ENCODE measurements at regions not wholly inside any gene's neighbourhood (a gene's known extent, or its start where the extent isn't known, plus 50 kb on each side); places are given as distances from the start of the nearest gene placed in this dataset.

GRCh38 chr11:24226606-24227005, 270.2 kb upstream of the LUZP2 start:
- intact Hi-C loops (cut with DNase I; ENCODE audit: low total_unique reads), result no loop called here
- 91 to 95% methylated on average over 1 of the region's 1 CpG for WGBS, 2 donors

DNA sequence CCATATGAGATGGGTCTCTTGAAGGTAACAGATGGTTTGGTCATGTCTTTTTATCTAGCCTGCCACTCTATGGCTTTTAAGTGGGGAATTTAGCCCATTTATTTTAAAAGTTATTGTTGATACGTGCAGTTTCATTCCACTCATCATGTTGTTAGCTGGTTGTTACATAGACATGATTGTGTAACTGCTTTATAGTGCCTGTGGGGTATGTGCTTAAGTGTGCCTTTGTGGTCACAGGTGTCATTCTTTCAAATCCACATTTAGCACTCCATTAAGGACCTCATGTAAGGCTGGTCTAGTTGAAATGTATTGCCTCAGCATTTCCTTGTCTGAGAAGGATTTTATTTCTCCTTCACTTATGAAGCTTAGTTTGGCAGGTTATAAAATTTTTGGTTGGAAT, 263.8 kb upstream of the LUZP2 start:
- DNase-seq (ENCODE audit: low spot score in 2 of 2), result no peak
- TF ChIP-seq POLR2A (IDR thresholded peaks at IDR 0.05), result no peak
- TF ChIP-seq, protein P1, sequence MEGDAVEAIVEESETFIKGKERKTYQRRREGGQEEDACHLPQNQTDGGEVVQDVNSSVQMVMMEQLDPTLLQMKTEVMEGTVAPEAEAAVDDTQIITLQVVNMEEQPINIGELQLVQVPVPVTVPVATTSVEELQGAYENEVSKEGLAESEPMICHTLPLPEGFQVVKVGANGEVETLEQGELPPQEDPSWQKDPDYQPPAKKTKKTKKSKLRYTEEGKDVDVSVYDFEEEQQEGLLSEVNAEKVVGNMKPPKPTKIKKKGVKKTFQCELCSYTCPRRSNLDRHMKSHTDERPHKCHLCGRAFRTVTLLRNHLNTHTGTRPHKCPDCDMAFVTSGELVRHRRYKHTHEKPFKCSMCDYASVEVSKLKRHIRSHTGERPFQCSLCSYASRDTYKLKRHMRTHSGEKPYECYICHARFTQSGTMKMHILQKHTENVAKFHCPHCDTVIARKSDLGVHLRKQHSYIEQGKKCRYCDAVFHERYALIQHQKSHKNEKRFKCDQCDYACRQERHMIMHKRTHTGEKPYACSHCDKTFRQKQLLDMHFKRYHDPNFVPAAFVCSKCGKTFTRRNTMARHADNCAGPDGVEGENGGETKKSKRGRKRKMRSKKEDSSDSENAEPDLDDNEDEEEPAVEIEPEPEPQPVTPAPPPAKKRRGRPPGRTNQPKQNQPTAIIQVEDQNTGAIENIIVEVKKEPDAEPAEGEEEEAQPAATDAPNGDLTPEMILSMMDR (IDR thresholded peaks at IDR 0.05), result no peak
- WGBS, 2 donors, result 74 to 81% methylated on average over 1 of the region's 1 CpG
- no peak overlapping the region for H3K4me3 ChIP-seq (ENCODE audit: low read depth, poor library complexity, severe bottlenecking)
- intact Hi-C loops (cut with DNase I; ENCODE audit: low total_unique reads), result no loop called here

More at GRCh38 chr11:24226606-24227005, 270.2 kb upstream of the LUZP2 start:
- no peak for DNase-seq (ENCODE audit: low spot score in 2 of 2)
- no peak overlapping the region for H3K4me3 ChIP-seq (ENCODE audit: low read depth, poor library complexity, severe bottlenecking)
- TF ChIP-seq, protein P1 (IDR thresholded peaks at IDR 0.05), result no peak
- no peak for TF ChIP-seq POLR2A (IDR thresholded peaks at IDR 0.05)

GRCh38 chr11:24234822-24235508, 261.9 kb upstream of the LUZP2 start:
- TF ChIP-seq, protein P1 (IDR thresholded peaks at IDR 0.05), result no peak
- TF ChIP-seq POLR2A (IDR thresholded peaks at IDR 0.05), result no peak
- H3K4me3 ChIP-seq (ENCODE audit: low read depth, poor library complexity, severe bottlenecking), result no peak overlapping the region
- no peak for DNase-seq (ENCODE audit: low spot score in 2 of 2)
- 77 to 88% methylated on average over 4 of the region's 4 CpGs for WGBS, 2 donors
- intact Hi-C loops (cut with DNase I; ENCODE audit: low total_unique reads), result no loop called here

DNA sequence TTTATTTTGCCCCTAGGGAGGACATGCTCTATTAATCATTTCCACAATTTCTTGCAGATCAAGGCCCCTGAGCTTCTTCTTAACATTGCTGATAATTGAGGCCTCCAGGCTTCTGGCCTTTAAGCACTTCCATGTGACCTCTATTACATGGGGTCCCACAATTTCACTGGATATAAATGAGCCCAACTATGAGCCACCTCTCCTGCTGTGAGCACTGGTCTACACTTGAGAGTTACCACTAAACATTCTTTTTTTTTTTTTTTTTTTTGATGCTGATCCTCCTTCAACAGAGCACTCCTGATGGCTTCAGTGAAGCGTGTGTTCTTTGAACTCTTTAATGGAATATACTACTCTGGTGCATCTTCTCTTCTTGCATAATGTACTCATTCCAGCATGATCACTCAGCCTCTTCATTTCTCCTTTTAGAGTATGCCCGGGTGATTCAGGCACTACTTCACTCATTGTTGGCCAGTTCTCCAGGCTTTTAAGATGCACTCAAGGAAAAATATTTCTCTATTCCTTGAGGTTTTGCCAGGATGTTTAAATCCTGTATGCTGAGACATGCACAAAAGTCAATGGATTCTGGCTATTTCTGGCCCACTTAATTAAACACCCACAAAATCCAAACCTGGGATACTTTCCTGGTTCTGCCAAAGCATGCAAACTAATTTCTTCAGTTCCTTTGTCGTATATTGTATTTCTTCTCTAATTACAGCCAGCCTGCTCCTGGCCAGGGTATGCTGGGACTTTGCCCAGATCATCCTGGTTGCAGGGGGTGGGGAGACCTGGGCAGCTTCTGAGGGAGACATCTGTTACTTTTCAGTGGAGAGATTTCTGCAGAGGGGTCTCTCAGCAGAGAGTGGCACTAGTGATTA, 257.8 kb upstream of the LUZP2 start:
- TF ChIP-seq, protein P1 (IDR thresholded peaks at IDR 0.05), result no peak
- no peak for TF ChIP-seq POLR2A (IDR thresholded peaks at IDR 0.05)
- 43 to 45% methylated on average over 3 of the region's 3 CpGs for WGBS, 2 donors
- no peak for DNase-seq (ENCODE audit: low spot score in 2 of 2)

DNA sequence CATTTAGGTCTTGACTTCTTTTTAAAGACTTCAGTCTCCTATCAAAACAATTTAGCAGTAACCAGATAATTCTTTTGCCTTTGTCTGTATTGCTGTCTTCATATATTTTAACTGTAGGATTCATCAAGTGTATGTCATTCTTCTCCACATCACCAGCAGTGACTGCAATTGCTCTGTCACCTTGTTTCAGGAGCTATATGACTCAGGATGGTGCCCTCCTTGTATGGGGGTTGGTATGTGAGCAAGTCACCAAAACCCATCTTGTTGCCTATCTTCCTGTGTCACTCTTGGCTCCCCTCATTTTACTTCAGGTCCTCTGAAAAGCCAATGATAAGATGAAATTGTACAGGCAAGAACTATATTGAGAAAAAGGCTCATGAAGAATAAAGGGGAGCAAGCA, 256.9 kb upstream of the LUZP2 start:
- intact Hi-C loops (cut with DNase I; ENCODE audit: low total_unique reads), result loop anchor here (5.0 kb wide), 1 partner anchor 263 kb away; no protein-coding TSS in a partner anchor
- no peak for DNase-seq (ENCODE audit: low spot score in 2 of 2)
- H3K4me3 ChIP-seq (ENCODE audit: low read depth, poor library complexity, severe bottlenecking), result no peak overlapping the region
- TF ChIP-seq, protein P1 (IDR thresholded peaks at IDR 0.05), result no peak
- TF ChIP-seq POLR2A (IDR thresholded peaks at IDR 0.05), result no peak

More for the DNA sequence above, 257.8 kb upstream of the LUZP2 start:
- no peak overlapping the region for H3K4me3 ChIP-seq (ENCODE audit: low read depth, poor library complexity, severe bottlenecking)
- intact Hi-C loops (cut with DNase I; ENCODE audit: low total_unique reads), result no loop called here
